Panc1 (cell line): ENCODE measurements at regions not wholly inside any gene's neighbourhood (a gene's known extent, or its start where the extent isn't known, plus 50 kb on each side); places are given as distances from the start of the nearest gene placed in this dataset.

Experiments
- ATAC-seq: fragments of 200-7000 bp; cut with Tn5 transposase; 2 replicates; pipeline ENCODE4 v1.9.1; 2020; ENCODE audit warnings: mild to moderate bottlenecking, moderate library complexity
- BruUV-seq: library from RNA; stranded (reverse); fragments of 400-500 nt; replicated peaks from 2 replicates; lab custom pipeline; 2021; lab: Mats Ljungman, UMichigan
- CTCF ChIA-PET: fragments of 300-600 bp; sonication (Branson Sonifier 250); formaldehyde crosslinking; loops from one replicate; lab custom pipeline; 2022; ENCODE audit warnings: antibody characterized with exemption; lab: Charles Lee
- POLR2A ChIA-PET: fragments of 300-600 bp; sonication (Branson Sonifier 250); formaldehyde crosslinking; loops from one replicate; lab custom pipeline; 2022; ENCODE audit warnings: antibody characterized with exemption; lab: Charles Lee
- DNase-seq: peaks from one replicate; pipeline ENCODE4 v3.0.0-alpha.2; 2010; ENCODE audit warnings: low read depth, low spot score
- H3K27ac ChIP-seq: 2 replicates; pipeline ENCODE4 v1.5.1; 2011; ENCODE audit warnings: mild to moderate bottlenecking, low read length, inconsistent platforms
- H3K27me3 ChIP-seq: fragments of 200-500 bp; sonication (Bioruptor generic); 2 replicates; pipeline ENCODE4 v1.6.0; 2014; ENCODE audit warnings: low read length, inconsistent platforms; ENCODE audit not compliant: control insufficient read depth, insufficient read depth
- H3K36me3 ChIP-seq: fragments of 200-500 bp; sonication (Bioruptor generic); 2 replicates; pipeline ENCODE4 v1.5.1; 2014; ENCODE audit warnings: inconsistent platforms, mild to moderate bottlenecking, low read length, moderate library complexity; ENCODE audit not compliant: control insufficient read depth, insufficient read depth
- H3K4me1 ChIP-seq: 2 replicates; pipeline ENCODE4 v1.5.1; 2011; ENCODE audit warnings: inconsistent platforms, mild to moderate bottlenecking, low read length, moderate library complexity; ENCODE audit not compliant: control insufficient read depth, insufficient read depth
- H3K4me3 ChIP-seq, 2 experiments: 2 replicates each; pipeline ENCODE4 v1.5.1; 2011 to 2012; ENCODE audit warnings: low read depth in 2 of 2, low read length in 2 of 2, mild to moderate bottlenecking in 2 of 2, inconsistent platforms in 1 of 2, moderate library complexity in 1 of 2
- H3K9me3 ChIP-seq: fragments of 200-500 bp; sonication (Bioruptor generic); 2 replicates; pipeline ENCODE4 v1.5.1; 2014; ENCODE audit warnings: low read depth, mild to moderate bottlenecking, inconsistent platforms, low read length, moderate library complexity; ENCODE audit not compliant: control insufficient read depth, insufficient read depth
- POLR2AphosphoS5 ChIP-seq: IDR thresholded peaks from 2 replicates; pipeline ENCODE4 v1.6.1; 2012; ENCODE audit warnings: mild to moderate bottlenecking, low read depth, low read length, moderate library complexity
- SIN3A ChIP-seq: IDR thresholded peaks from 2 replicates; pipeline ENCODE4 v1.6.1; 2012; ENCODE audit warnings: low read depth, mild to moderate bottlenecking, low read length, moderate library complexity, borderline replicate concordance; ENCODE audit not compliant: insufficient read depth
- TCF7L2 ChIP-seq: IDR thresholded peaks from 2 replicates; pipeline ENCODE4 v1.6.1; 2011; ENCODE audit warnings: mild to moderate bottlenecking, low read depth, low read length, inconsistent platforms
- in situ Hi-C: cut with HindIII; loops from 2 replicates; pipeline ENCODE4 v1.10.0; 2016; ENCODE audit warnings: low sequenced_read_pairs, low pct_unique_long_range_greater_than_20kb
- intact Hi-C: fragments of 100-400 bp; cut with micrococcal nuclease; formaldehyde crosslinking; loops from one replicate; pipeline ENCODE4 v1.10.0; 2022; ENCODE audit not compliant: unreplicated experiment
- TF ChIP-seq, protein P1 (sequence below): fragments of 450-650 bp; IDR thresholded peaks from 2 replicates; pipeline ENCODE4 v1.5.1; 2017; ENCODE audit warnings: mild to moderate bottlenecking
- TF ChIP-seq, protein P2 (sequence below), 2 experiments: IDR thresholded peaks; 2 replicates each; pipeline ENCODE4 v1.6.1; 2011 to 2012; ENCODE audit warnings: low read depth in 2 of 2, control low read depth in 1 of 2, low read length in 1 of 2, mild to moderate bottlenecking in 1 of 2, moderate library complexity in 1 of 2; ENCODE audit not compliant: insufficient read depth in 1 of 2

DNA sequence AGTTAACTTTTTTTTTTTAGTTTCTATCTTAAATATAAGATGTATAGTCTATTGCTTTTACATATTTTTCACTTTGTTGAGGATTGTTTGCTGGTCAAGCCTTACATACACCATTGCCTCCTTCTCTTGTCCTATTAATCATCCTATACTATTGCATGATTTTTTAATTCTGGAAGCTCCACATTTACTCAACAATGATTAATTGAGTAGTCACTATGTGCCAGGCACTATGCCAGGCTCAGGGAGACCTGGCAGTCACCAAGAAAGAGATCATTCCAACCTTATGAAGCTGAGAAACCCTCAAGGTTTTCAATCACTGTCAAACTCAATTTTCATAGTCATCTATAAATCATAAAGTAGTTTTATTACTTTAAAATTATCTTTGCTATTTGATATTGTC is 626.2 kb downstream of the IGSF11 start:
- no peak overlapping the region for H3K27ac ChIP-seq
- CTCF ChIA-PET: no interaction called here

DNA sequence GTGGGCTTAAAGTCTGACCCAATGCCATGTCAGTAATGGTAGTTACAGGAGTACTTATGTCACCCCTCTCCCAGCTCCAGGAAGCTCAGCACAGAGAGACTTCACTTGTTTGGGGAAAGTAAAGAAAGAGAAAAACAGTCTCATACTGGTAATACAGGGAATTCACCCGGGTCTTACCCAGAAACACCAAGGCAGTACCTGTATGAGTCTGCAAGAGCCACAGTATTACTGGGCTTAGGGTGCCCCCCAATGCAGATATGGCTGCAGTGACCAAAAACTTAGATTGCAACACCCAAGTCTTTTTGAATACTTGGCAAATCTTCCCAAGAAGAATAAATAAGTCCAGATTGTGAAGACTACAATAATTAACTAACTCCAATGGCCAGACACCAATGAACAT is 622.1 kb downstream of the IGSF11 start:
- BruUV-seq: no TSS peak
- TF ChIP-seq SIN3A (no peak), POLR2AphosphoS5 (no peak), TCF7L2 (no peak)
- TF ChIP-seq, protein P1, sequence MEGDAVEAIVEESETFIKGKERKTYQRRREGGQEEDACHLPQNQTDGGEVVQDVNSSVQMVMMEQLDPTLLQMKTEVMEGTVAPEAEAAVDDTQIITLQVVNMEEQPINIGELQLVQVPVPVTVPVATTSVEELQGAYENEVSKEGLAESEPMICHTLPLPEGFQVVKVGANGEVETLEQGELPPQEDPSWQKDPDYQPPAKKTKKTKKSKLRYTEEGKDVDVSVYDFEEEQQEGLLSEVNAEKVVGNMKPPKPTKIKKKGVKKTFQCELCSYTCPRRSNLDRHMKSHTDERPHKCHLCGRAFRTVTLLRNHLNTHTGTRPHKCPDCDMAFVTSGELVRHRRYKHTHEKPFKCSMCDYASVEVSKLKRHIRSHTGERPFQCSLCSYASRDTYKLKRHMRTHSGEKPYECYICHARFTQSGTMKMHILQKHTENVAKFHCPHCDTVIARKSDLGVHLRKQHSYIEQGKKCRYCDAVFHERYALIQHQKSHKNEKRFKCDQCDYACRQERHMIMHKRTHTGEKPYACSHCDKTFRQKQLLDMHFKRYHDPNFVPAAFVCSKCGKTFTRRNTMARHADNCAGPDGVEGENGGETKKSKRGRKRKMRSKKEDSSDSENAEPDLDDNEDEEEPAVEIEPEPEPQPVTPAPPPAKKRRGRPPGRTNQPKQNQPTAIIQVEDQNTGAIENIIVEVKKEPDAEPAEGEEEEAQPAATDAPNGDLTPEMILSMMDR: no peak
- TF ChIP-seq, protein P2, sequence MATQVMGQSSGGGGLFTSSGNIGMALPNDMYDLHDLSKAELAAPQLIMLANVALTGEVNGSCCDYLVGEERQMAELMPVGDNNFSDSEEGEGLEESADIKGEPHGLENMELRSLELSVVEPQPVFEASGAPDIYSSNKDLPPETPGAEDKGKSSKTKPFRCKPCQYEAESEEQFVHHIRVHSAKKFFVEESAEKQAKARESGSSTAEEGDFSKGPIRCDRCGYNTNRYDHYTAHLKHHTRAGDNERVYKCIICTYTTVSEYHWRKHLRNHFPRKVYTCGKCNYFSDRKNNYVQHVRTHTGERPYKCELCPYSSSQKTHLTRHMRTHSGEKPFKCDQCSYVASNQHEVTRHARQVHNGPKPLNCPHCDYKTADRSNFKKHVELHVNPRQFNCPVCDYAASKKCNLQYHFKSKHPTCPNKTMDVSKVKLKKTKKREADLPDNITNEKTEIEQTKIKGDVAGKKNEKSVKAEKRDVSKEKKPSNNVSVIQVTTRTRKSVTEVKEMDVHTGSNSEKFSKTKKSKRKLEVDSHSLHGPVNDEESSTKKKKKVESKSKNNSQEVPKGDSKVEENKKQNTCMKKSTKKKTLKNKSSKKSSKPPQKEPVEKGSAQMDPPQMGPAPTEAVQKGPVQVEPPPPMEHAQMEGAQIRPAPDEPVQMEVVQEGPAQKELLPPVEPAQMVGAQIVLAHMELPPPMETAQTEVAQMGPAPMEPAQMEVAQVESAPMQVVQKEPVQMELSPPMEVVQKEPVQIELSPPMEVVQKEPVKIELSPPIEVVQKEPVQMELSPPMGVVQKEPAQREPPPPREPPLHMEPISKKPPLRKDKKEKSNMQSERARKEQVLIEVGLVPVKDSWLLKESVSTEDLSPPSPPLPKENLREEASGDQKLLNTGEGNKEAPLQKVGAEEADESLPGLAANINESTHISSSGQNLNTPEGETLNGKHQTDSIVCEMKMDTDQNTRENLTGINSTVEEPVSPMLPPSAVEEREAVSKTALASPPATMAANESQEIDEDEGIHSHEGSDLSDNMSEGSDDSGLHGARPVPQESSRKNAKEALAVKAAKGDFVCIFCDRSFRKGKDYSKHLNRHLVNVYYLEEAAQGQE (IDR thresholded peaks at IDR 0.05; ENCODE audit: insufficient read depth in 1 of 2, low read depth in 2 of 2, low read length in 1 of 2): no peak
- ChIA-PET POLR2A (no interaction called here), CTCF (no interaction called here)
- no peak overlapping the region for H3K4me3 ChIP-seq
- intact Hi-C loops: no loop called here
- no peaks in the 10 kb centered on the region for H3K27me3 ChIP-seq
- DNase-seq (no peak), ATAC-seq (no peak)
- H3K36me3 ChIP-seq: no peaks in the 10 kb centered on the region
- H3K4me1 ChIP-seq: no peaks in the 10 kb centered on the region
- H3K9me3 ChIP-seq: no peaks in the 10 kb centered on the region
- in situ Hi-C loops: no loop called here
- H3K27ac ChIP-seq: no peak overlapping the region

More for the DNA sequence above, 626.2 kb downstream of the IGSF11 start:
- BruUV-seq: no TSS peak
- ATAC-seq (no peak), DNase-seq (no peak)
- intact Hi-C loops: no loop called here
- Histone ChIP-seq H3K4me1 (no peaks in the 10 kb centered on the region), H3K4me3 (no peak overlapping the region), H3K9me3 (no peaks in the 10 kb centered on the region), H3K27me3 (no peaks in the 10 kb centered on the region), H3K36me3 (no peaks in the 10 kb centered on the region)
- no peak for TF ChIP-seq SIN3A
- TF ChIP-seq, protein P1: no peak
- no peak for TF ChIP-seq TCF7L2
- TF ChIP-seq POLR2AphosphoS5: no peak
- TF ChIP-seq, protein P2 (IDR thresholded peaks at IDR 0.05; ENCODE audit: insufficient read depth in 1 of 2, low read depth in 2 of 2, low read length in 1 of 2): no peak
- in situ Hi-C loops: no loop called here
- POLR2A ChIA-PET: no interaction called here
